GM23338 (cell line): ENCODE measurements at regions not wholly inside any gene's neighbourhood (a gene's known extent, or its start where the extent isn't known, plus 50 kb on each side); places are given as distances from the start of the nearest gene placed in this dataset.

ENCODE experiments used
- ATAC-seq: fragments of 200-7000 bp; cut with Tn5 transposase; 3 replicates; pipeline ENCODE4 v1.9.1; 2020
- DNase-seq: peaks from one replicate; pipeline ENCODE4 v3.0.0-alpha.2; 2015; ENCODE audit warnings: low spot score
- H2AFZ ChIP-seq: fragments of 200-600 bp; sonication (generic); 2 replicates; pipeline ENCODE4 v1.8.0; 2016; ENCODE audit warnings: antibody characterized with exemption, mild to moderate bottlenecking, moderate library complexity
- H3F3A ChIP-seq: fragments of 200-600 bp; sonication (generic); replicated peaks from 2 replicates; pipeline ENCODE4 v1.8.0; 2017; ENCODE audit warnings: antibody characterized with exemption, mixed run types, low read depth
- H3K27ac ChIP-seq: fragments of 200-600 bp; sonication (generic); 2 replicates; pipeline ENCODE4 v1.6.1; 2016; ENCODE audit warnings: low read depth
- H3K27me3 ChIP-seq: fragments of 200-600 bp; sonication (generic); 2 replicates; pipeline ENCODE4 v1.8.0; 2016; ENCODE audit warnings: mild to moderate bottlenecking, mixed run types, moderate library complexity; ENCODE audit not compliant: insufficient read depth
- H3K36me3 ChIP-seq: fragments of 200-600 bp; sonication (generic); 2 replicates; pipeline ENCODE4 v1.8.0; 2016; ENCODE audit warnings: mild to moderate bottlenecking; ENCODE audit not compliant: insufficient read depth
- H3K4me1 ChIP-seq: fragments of 200-600 bp; sonication (generic); 2 replicates; pipeline ENCODE4 v1.8.0; 2016; ENCODE audit warnings: mild to moderate bottlenecking, moderate library complexity; ENCODE audit not compliant: insufficient read depth
- H3K4me2 ChIP-seq: fragments of 200-600 bp; sonication (generic); 2 replicates; pipeline ENCODE4 v1.7.1; 2017; ENCODE audit warnings: mixed run types
- H3K4me3 ChIP-seq: fragments of 200-600 bp; sonication (generic); 2 replicates; pipeline ENCODE4 v1.6.1; 2016; ENCODE audit warnings: mixed run types
- H3K79me2 ChIP-seq: fragments of 200-600 bp; sonication (generic); replicated peaks from 2 replicates; pipeline ENCODE4 v1.8.0; 2017; ENCODE audit warnings: mild to moderate bottlenecking; ENCODE audit not compliant: insufficient read depth
- H3K9me2 ChIP-seq: fragments of 200-600 bp; sonication (generic); 2 replicates; pipeline ENCODE4 v1.8.0; 2017; ENCODE audit not compliant: insufficient read depth
- H4K20me1 ChIP-seq: fragments of 200-600 bp; sonication (generic); replicated peaks from 2 replicates; pipeline ENCODE4 v1.8.0; 2017; ENCODE audit warnings: mild to moderate bottlenecking; ENCODE audit not compliant: insufficient read depth
- H3K27ac Mint-ChIP-seq: 2 replicates; pipeline ENCODE4 v1.8.0; 2020; ENCODE audit warnings: inconsistent platforms, mild to moderate bottlenecking, moderate library complexity, mixed read lengths
- H3K27me3 Mint-ChIP-seq: 3 replicates; pipeline ENCODE4 v1.8.0; 2022; ENCODE audit warnings: low read depth, mild to moderate bottlenecking, moderate library complexity, mixed read lengths, inconsistent platforms; ENCODE audit not compliant: insufficient read depth, poor library complexity
- H3K36me3 Mint-ChIP-seq: 3 replicates; pipeline ENCODE4 v1.8.0; 2021; ENCODE audit warnings: low read depth, mild to moderate bottlenecking, inconsistent platforms, moderate library complexity, mixed read lengths
- H3K4me1 Mint-ChIP-seq: 3 replicates; pipeline ENCODE4 v1.8.0; 2020; ENCODE audit warnings: mild to moderate bottlenecking, inconsistent platforms, mixed read lengths
- H3K4me3 Mint-ChIP-seq: 3 replicates; pipeline ENCODE4 v1.8.0; 2021; ENCODE audit warnings: moderate library complexity, mild to moderate bottlenecking, inconsistent platforms, mixed read lengths
- H3K9me3 Mint-ChIP-seq: 3 replicates; pipeline ENCODE4 v1.8.0; 2020; ENCODE audit warnings: moderate library complexity, mild to moderate bottlenecking, inconsistent platforms, mixed read lengths
- CREB1 ChIP-seq: fragments of 250-450 bp; sonication (Bioruptor Pico); IDR thresholded peaks from 2 replicates; pipeline ENCODE4 v1.5.0; 2020; ENCODE audit warnings: low read depth, mild to moderate bottlenecking, moderate library complexity
- CTCF ChIP-seq, 2 experiments: fragments of 200-600 bp in 1 of 2; sonication (generic) in 1 of 2; conservative IDR thresholded peaks; 2 replicates each; pipeline versions ENCODE4 v1.5.1 to v1.6.1; 2016 to 2017; ENCODE audit warnings: antibody characterized with exemption in 2 of 2, low read depth in 2 of 2, mild to moderate bottlenecking in 2 of 2, moderate library complexity in 1 of 2
- ETS1 ChIP-seq: IDR thresholded peaks from 2 replicates; pipeline ENCODE4 v1.6.1; 2016; ENCODE audit warnings: antibody characterized with exemption
- EZH2 ChIP-seq: fragments of 200-600 bp; sonication (generic); IDR thresholded peaks from one replicate; pipeline ENCODE4 v1.8.0; 2017; ENCODE audit warnings: antibody characterized with exemption, mild to moderate bottlenecking, low read depth; ENCODE audit not compliant: unreplicated experiment
- EZH2phosphoT487 ChIP-seq: fragments of 200-600 bp; sonication (generic); IDR thresholded peaks from one replicate; pipeline ENCODE4 v1.8.1; 2018; ENCODE audit warnings: antibody characterized with exemption; ENCODE audit not compliant: unreplicated experiment
- JUNB ChIP-seq: IDR thresholded peaks from one replicate; pipeline ENCODE4 v1.6.1; 2016; ENCODE audit warnings: antibody characterized with exemption; ENCODE audit not compliant: unreplicated experiment
- NANOG ChIP-seq: IDR thresholded peaks from 2 replicates; pipeline ENCODE4 v1.6.1; 2016; ENCODE audit warnings: antibody characterized with exemption, borderline replicate concordance
- REST ChIP-seq: IDR thresholded peaks from one replicate; pipeline ENCODE4 v1.6.1; 2018; ENCODE audit warnings: antibody characterized with exemption; ENCODE audit not compliant: unreplicated experiment
- STAT1 ChIP-seq: IDR thresholded peaks from one replicate; pipeline ENCODE4 v1.6.1; 2016; ENCODE audit warnings: antibody characterized with exemption; ENCODE audit not compliant: unreplicated experiment
- ZNF114 ChIP-seq: fragments of 250-450 bp; sonication (Bioruptor Pico); IDR thresholded peaks from 2 replicates; pipeline ENCODE4 v1.5.0; 2020; ENCODE audit warnings: mild to moderate bottlenecking, moderate library complexity
- ZNF331 ChIP-seq: fragments of 250-450 bp; sonication (Bioruptor Pico); IDR thresholded peaks from 2 replicates; pipeline ENCODE4 v1.5.0; 2020; ENCODE audit warnings: low read depth, mild to moderate bottlenecking, moderate library complexity

- Histone ChIP-seq H3K36me3 (no peaks in the 10 kb centered on the region), H3K4me1 (peaks cover 14% of the 10 kb centered on the region; the same call in 1 of the 2 replicates)
- H3K27me3 Mint-ChIP-seq = peaks cover 4% of the 10 kb centered on the region
Observed at GRCh38 chr2:105626212-105626965, 118.3 kb upstream of the NCK2 start.

GRCh38 chr2:105625632-105626031 is 119.1 kb upstream of the NCK2 start:
- Histone ChIP-seq H3K27ac (no peak overlapping the region), H3K4me3 (no peak overlapping the region), H3K4me1 (peaks cover 9% of the 10 kb centered on the region; the same call in 1 of the 2 replicates), H4K20me1 (no peaks in the 10 kb centered on the region), H3K9me2 (peaks cover 13% of the 10 kb centered on the region; the same call in 1 of the 2 replicates), H2AFZ (no peak overlapping the region), H3K79me2 (no peaks in the 10 kb centered on the region), H3K27me3 (no peaks in the 10 kb centered on the region), H3K36me3 (no peaks in the 10 kb centered on the region), H3K4me2 (0 out of 2 replicates have a peak overlapping the region, but pooled peaks have one; percentile 31), H3F3A (no peaks in the 10 kb centered on the region)
- peaks cover 6% of the 10 kb centered on the region for H3K27me3 Mint-ChIP-seq
- DNase-seq (no peak), ATAC-seq (no peak)
- peaks cover 11% of the 10 kb centered on the region for H3K9me3 Mint-ChIP-seq
- peaks cover 22% of the 10 kb centered on the region for H3K4me1 Mint-ChIP-seq
- H3K4me3 Mint-ChIP-seq = no peak overlapping the region
- H3K27ac Mint-ChIP-seq = no peak overlapping the region
- peaks cover 3% of the 10 kb centered on the region for H3K36me3 Mint-ChIP-seq
- TF ChIP-seq NANOG (no peak), CREB1 (CRISPR knock-in tag) (no peak), STAT1 (no peak), ETS1 (no peak), EZH2 (no peak), EZH2phosphoT487 (no peak), ZNF114 (CRISPR knock-in tag) (no peak), REST (no peak), ZNF331 (no peak), CTCF (conservative IDR thresholded peaks at IDR 0.05; ENCODE audit: low read depth in 2 of 2) (no peak), JUNB (no peak)

More at GRCh38 chr2:105626212-105626965, 118.3 kb upstream of the NCK2 start:
- Histone ChIP-seq H3K79me2 (no peaks in the 10 kb centered on the region), H3K27ac (no peak overlapping the region), H3K4me2 (peak overlapping the region; percentile 31; the same call in 1 of the 2 replicates), H3K27me3 (no peaks in the 10 kb centered on the region), H3K9me2 (peaks cover 13% of the 10 kb centered on the region; the same call in 1 of the 2 replicates), H3F3A (no peaks in the 10 kb centered on the region), H2AFZ (peak overlapping the region; percentile 2; the same call in 1 of the 2 replicates), H3K4me3 (no peak overlapping the region), H4K20me1 (no peaks in the 10 kb centered on the region)
- peak; percentile 40 for ATAC-seq
- no peak for TF ChIP-seq STAT1
- Mint-ChIP-seq H3K36me3 (peaks cover 3% of the 10 kb centered on the region), H3K4me1 (peaks cover 27% of the 10 kb centered on the region), H3K4me3 (no peak overlapping the region), H3K27ac (no peak overlapping the region), H3K9me3 (peaks cover 11% of the 10 kb centered on the region)
- DNase-seq = no peak
